Activated CD4-positive, alpha-beta T cell treated with anti-CD3 and anti-CD28 coated beads, Interleukin-2, Interleukin-4, amounts not matched to agents 100 ng/mL and 50 ng/mL, durations not matched to agents 16 hours and 8 hours (primary cell): ENCODE measurements at regions not wholly inside any gene's neighbourhood (a gene's known extent, or its start where the extent isn't known, plus 50 kb on each side); places are given as distances from the start of the nearest gene placed in this dataset.
A peak's percentile ranks its signal among the peaks of the same experiment; 100 is the strongest.
"Not testable (repeated sequence)": the region's sequence is repeated elsewhere in the genome, so short reads cannot be mapped to it uniquely, and the experiment has no call there.

ENCODE experiments used
- DNase-seq: peaks from one replicate; pipeline ENCODE4 v3.0.0-alpha.2; 2020; ENCODE audit warnings: low spot score

GRCh38 chr3:137116619-137117018 is 158.8 kb downstream of the IL20RB start:
- DNase-seq = no peak

- DNase-seq = peak; percentile 29
Observed at GRCh38 chr3:137121704-137122314, 164.0 kb downstream of the IL20RB start.

- no peak for DNase-seq
Observed at GRCh38 chr3:137131081-137131480, 173.3 kb downstream of the IL20RB start.

GRCh38 chr3:137134431-137134830 is 176.6 kb downstream of the IL20RB start:
- DNase-seq = no peak

- DNase-seq = no peak
Observed at GRCh38 chr3:137148406-137148805, 190.6 kb downstream of the IL20RB start.

GRCh38 chr3:137148917-137149316 is 191.1 kb downstream of the IL20RB start:
- no peak for DNase-seq

GRCh38 chr3:137150825-137151224 is 193.0 kb downstream of the IL20RB start:
- no peak for DNase-seq

- not testable (repeated sequence) for DNase-seq
Observed at GRCh38 chr3:137153046-137153445, 195.3 kb downstream of the IL20RB start.

GRCh38 chr3:137163241-137163871 is 205.6 kb downstream of the IL20RB start:
- DNase-seq = no peak

GRCh38 chr3:137163958-137164357 is 206.2 kb downstream of the IL20RB start:
- DNase-seq = no peak

- no peak for DNase-seq
Observed at GRCh38 chr3:137165117-137165806, 207.5 kb downstream of the IL20RB start.

- no peak for DNase-seq
Observed at GRCh38 chr3:137171834-137172603, 214.2 kb downstream of the IL20RB start.

- DNase-seq = no peak
Observed at GRCh38 chr3:137172728-137173127, 214.9 kb downstream of the IL20RB start.

- no peak for DNase-seq
Observed at GRCh38 chr3:137174514-137174913, 216.7 kb downstream of the IL20RB start.

- no peak for DNase-seq
Observed at GRCh38 chr3:137180220-137180619, 222.4 kb downstream of the IL20RB start.

- no peak for DNase-seq
Observed at GRCh38 chr3:137191133-137191923, 233.5 kb downstream of the IL20RB start.

GRCh38 chr3:137191951-137192350 is 234.2 kb downstream of the IL20RB start:
- no peak for DNase-seq

- no peak for DNase-seq
Observed at GRCh38 chr3:137194301-137194700, 236.5 kb downstream of the IL20RB start.

GRCh38 chr3:137198374-137198773 is 240.6 kb downstream of the IL20RB start:
- DNase-seq = not testable (repeated sequence)

- DNase-seq = no peak
Observed at GRCh38 chr3:137199678-137200077, 241.9 kb downstream of the IL20RB start.

GRCh38 chr3:137201066-137201465 is 243.3 kb downstream of the IL20RB start:
- no peak for DNase-seq

- no peak for DNase-seq
Observed at GRCh38 chr3:137202941-137203340, 245.2 kb downstream of the IL20RB start.
